Islet of Langerhans (tissue), 1 donor: ENCODE measurements at regions not wholly inside any gene's neighbourhood (a gene's known extent, or its start where the extent isn't known, plus 50 kb on each side); places are given as distances from the start of the nearest gene placed in this dataset.

ENCODE experiments used
- FAIRE-seq: peaks from one replicate; lab custom pipeline; 2011; peaks lifted over from hg19 to GRCh38; lab: Jason Lieb, UNC

- FAIRE-seq = no peak
These were observed 175.9 kb upstream of the CITED2 start for GRCh38 chr6:139550361-139550760.

GRCh38 chr6:139549561-139550070 is 175.2 kb upstream of the CITED2 start:
- FAIRE-seq = no peak

GRCh38 chr6:139547804-139548203 is 173.4 kb upstream of the CITED2 start:
- FAIRE-seq = no peak

GRCh38 chr6:139547122-139547776 is 172.8 kb upstream of the CITED2 start:
- FAIRE-seq = no peak

- FAIRE-seq = no peak
These were observed 171.6 kb upstream of the CITED2 start for GRCh38 chr6:139546106-139546472.

- no peak for FAIRE-seq
These were observed 171.0 kb upstream of the CITED2 start for GRCh38 chr6:139545206-139546105.

- FAIRE-seq = no peak
These were observed 170.2 kb upstream of the CITED2 start for GRCh38 chr6:139544701-139545057.

GRCh38 chr6:139542351-139542750 is 167.9 kb upstream of the CITED2 start:
- FAIRE-seq = no peak

- no peak for FAIRE-seq
These were observed 166.4 kb upstream of the CITED2 start for GRCh38 chr6:139540894-139541293.

- no peak for FAIRE-seq
These were observed 165.8 kb upstream of the CITED2 start for GRCh38 chr6:139540276-139540675.

GRCh38 chr6:139539852-139540251 is 165.4 kb upstream of the CITED2 start:
- FAIRE-seq = no peak

GRCh38 chr6:139538366-139538765 is 163.9 kb upstream of the CITED2 start:
- no peak for FAIRE-seq

- peak; percentile 45 for FAIRE-seq
These were observed 162.5 kb upstream of the CITED2 start for GRCh38 chr6:139536751-139537617.

- no peak for FAIRE-seq
These were observed 160.1 kb upstream of the CITED2 start for GRCh38 chr6:139534472-139535115.

- FAIRE-seq = no peak
These were observed 159.4 kb upstream of the CITED2 start for GRCh38 chr6:139533573-139534471.

GRCh38 chr6:139533171-139533570 is 158.7 kb upstream of the CITED2 start:
- FAIRE-seq = no peak

GRCh38 chr6:139531148-139532115 is 157.0 kb upstream of the CITED2 start:
- FAIRE-seq = no peak

GRCh38 chr6:139530561-139530960 is 156.1 kb upstream of the CITED2 start:
- no peak for FAIRE-seq

- no peak for FAIRE-seq
These were observed 155.0 kb upstream of the CITED2 start for GRCh38 chr6:139529420-139529819.

GRCh38 chr6:139528471-139528870 is 154.0 kb upstream of the CITED2 start:
- FAIRE-seq = no peak
